B cell (primary cell): ENCODE measurements at regions not wholly inside any gene's neighbourhood (a gene's known extent, or its start where the extent isn't known, plus 50 kb on each side); places are given as distances from the start of the nearest gene placed in this dataset.

ENCODE experiments used
- EZH2 ChIP-seq: IDR thresholded peaks from 2 replicates; pipeline ENCODE4 v1.6.1; 2012; ENCODE audit warnings: borderline replicate concordance, low read depth, mild to moderate bottlenecking, moderate library complexity, low read length; ENCODE audit not compliant: insufficient read depth, poor library complexity, severe bottlenecking
- TF ChIP-seq, protein P1 (sequence below): fragments of 200-600 bp; IDR thresholded peaks from one replicate; pipeline ENCODE4 v1.8.0; 2022; ENCODE audit warnings: antibody characterized with exemption, mild to moderate bottlenecking

GRCh38 chr5:158070859-158071258 lies 211.9 kb upstream of the CLINT1 start:
- TF ChIP-seq, protein P1, sequence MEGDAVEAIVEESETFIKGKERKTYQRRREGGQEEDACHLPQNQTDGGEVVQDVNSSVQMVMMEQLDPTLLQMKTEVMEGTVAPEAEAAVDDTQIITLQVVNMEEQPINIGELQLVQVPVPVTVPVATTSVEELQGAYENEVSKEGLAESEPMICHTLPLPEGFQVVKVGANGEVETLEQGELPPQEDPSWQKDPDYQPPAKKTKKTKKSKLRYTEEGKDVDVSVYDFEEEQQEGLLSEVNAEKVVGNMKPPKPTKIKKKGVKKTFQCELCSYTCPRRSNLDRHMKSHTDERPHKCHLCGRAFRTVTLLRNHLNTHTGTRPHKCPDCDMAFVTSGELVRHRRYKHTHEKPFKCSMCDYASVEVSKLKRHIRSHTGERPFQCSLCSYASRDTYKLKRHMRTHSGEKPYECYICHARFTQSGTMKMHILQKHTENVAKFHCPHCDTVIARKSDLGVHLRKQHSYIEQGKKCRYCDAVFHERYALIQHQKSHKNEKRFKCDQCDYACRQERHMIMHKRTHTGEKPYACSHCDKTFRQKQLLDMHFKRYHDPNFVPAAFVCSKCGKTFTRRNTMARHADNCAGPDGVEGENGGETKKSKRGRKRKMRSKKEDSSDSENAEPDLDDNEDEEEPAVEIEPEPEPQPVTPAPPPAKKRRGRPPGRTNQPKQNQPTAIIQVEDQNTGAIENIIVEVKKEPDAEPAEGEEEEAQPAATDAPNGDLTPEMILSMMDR = no peak
- TF ChIP-seq EZH2 = no peak
